ENCODE measurements at regions not wholly inside any gene's neighbourhood (a gene's known extent, or its start where the extent isn't known, plus 50 kb on each side); places are given as distances from the start of the nearest gene placed in this dataset.

GRCh38 chr4:179331362-179331761 lies 1889.1 kb upstream of the AGA start:
- no peaks in the 10 kb centered on the region for H3K79me2 ChIP-seq (ENCODE audit: insufficient read depth, low read length)
- no peaks in the 10 kb centered on the region for H3K36me3 ChIP-seq (ENCODE audit: control insufficient read depth in 1 of 2, insufficient read depth in 2 of 2, low read length in 2 of 2)
- no peaks in the 10 kb centered on the region for H4K20me1 ChIP-seq (ENCODE audit: insufficient read depth)
- H3K9me2 ChIP-seq (ENCODE audit: insufficient read depth) = no peaks in the 10 kb centered on the region
- intact Hi-C loops (cut with micrococcal nuclease) = no loop called here
- H3K27me3 ChIP-seq (ENCODE audit: insufficient read depth, low read length) = no peaks in the 10 kb centered on the region
- POLR2A ChIA-PET = no interaction called here
- no peak overlapping the region for H3K4me3 ChIP-seq (replicated peaks in 1 of 2; ENCODE audit: low read depth in 1 of 2, low read length in 2 of 2)
- no peak for TF ChIP-seq EZH2phosphoT487 (IDR thresholded peaks at IDR 0.05; ENCODE audit: borderline replicate concordance)
- DNase-seq (ENCODE audit: low read depth, low spot score) (no peak), ATAC-seq (no peak)
- CTCF ChIA-PET = interaction anchor here (1.2 kb wide), 1 partner anchor 24 kb away, joined by 3 read pairs; no protein-coding TSS in a partner anchor
- H3K9me3 ChIP-seq (ENCODE audit: control insufficient read depth in 1 of 2, insufficient read depth in 1 of 2, low read depth in 1 of 2, low read length in 2 of 2) = no peaks in the 10 kb centered on the region
- H2AFZ ChIP-seq (ENCODE audit: low read depth, low read length, poor library complexity, severe bottlenecking) = no peak overlapping the region
- no peak overlapping the region for H3K4me2 ChIP-seq (ENCODE audit: low read length)
- H3K4me1 ChIP-seq (ENCODE audit: control insufficient read depth in 1 of 2, insufficient read depth in 2 of 2, low read length in 2 of 2) = no peaks in the 10 kb centered on the region
- no peak overlapping the region for H3K9ac ChIP-seq (ENCODE audit: low read length)
- H3K27ac ChIP-seq (ENCODE audit: low read depth, low read length) = no peak overlapping the region
- no TSS peak for BruUV-seq (replicated peaks)
- RAD21 ChIA-PET (ENCODE audit: low non-redundant PET in 1 of 2, low total read pairs in 2 of 2, uncharacterized antibody in 2 of 2, unreplicated experiment in 2 of 2) = no interaction called here

DNA sequence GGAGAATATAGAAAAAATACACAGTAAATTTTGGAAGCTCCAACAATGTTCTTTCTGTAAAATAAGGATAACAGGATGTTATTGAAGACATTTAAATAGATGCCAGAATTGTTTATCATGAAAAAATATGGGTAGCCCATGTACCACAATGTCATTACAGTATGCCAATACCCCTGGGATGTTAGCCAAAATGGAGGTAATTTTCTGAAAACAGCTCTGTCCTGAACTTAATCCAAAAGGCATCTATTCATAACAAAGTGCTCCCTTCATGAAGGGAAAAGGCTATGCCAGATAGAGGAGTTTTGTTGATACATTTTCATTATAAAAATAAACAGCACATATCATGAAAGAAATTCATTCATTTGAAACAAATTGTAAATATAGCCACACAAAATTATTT lies 1902.6 kb upstream of the AGA start:
- Histone ChIP-seq H3K4me1 (ENCODE audit: control insufficient read depth in 1 of 2, insufficient read depth in 2 of 2, low read length in 2 of 2) (no peaks in the 10 kb centered on the region), H3K4me3 (replicated peaks in 1 of 2; ENCODE audit: low read depth in 1 of 2, low read length in 2 of 2) (no peak overlapping the region), H3K9ac (ENCODE audit: low read length) (no peak overlapping the region), H4K20me1 (ENCODE audit: insufficient read depth) (no peaks in the 10 kb centered on the region), H3K9me2 (ENCODE audit: insufficient read depth) (no peaks in the 10 kb centered on the region; the same call in 1 of the 2 replicates), H3K9me3 (ENCODE audit: control insufficient read depth in 1 of 2, insufficient read depth in 1 of 2, low read depth in 1 of 2, low read length in 2 of 2) (no peaks in the 10 kb centered on the region), H2AFZ (ENCODE audit: low read depth, low read length, poor library complexity, severe bottlenecking) (no peak overlapping the region), H3K36me3 (ENCODE audit: control insufficient read depth in 1 of 2, insufficient read depth in 2 of 2, low read length in 2 of 2) (no peaks in the 10 kb centered on the region), H3K27ac (ENCODE audit: low read depth, low read length) (no peak overlapping the region), H3K27me3 (ENCODE audit: insufficient read depth, low read length) (no peaks in the 10 kb centered on the region), H3K79me2 (ENCODE audit: insufficient read depth, low read length) (no peaks in the 10 kb centered on the region), H3K4me2 (ENCODE audit: low read length) (no peak overlapping the region)
- ChIA-PET RAD21 (ENCODE audit: low non-redundant PET in 1 of 2, low total read pairs in 2 of 2, uncharacterized antibody in 2 of 2, unreplicated experiment in 2 of 2) (no interaction called here), POLR2A (no interaction called here), CTCF (no interaction called here)
- intact Hi-C loops (cut with micrococcal nuclease) = no loop called here
- BruUV-seq (replicated peaks) = no TSS peak
- DNase-seq (ENCODE audit: low read depth, low spot score) = no peak
- TF ChIP-seq EZH2phosphoT487 (IDR thresholded peaks at IDR 0.05; ENCODE audit: borderline replicate concordance) = no peak
- no peak for TF ChIP-seq CBX3 (IDR thresholded peaks at IDR 0.05; ENCODE audit: low read depth)
- no peak for TF ChIP-seq MAX (IDR thresholded peaks at IDR 0.05)
- no peak for TF ChIP-seq EZH2 (IDR thresholded peaks at IDR 0.05)
- no peak for TF ChIP-seq POLR2A (IDR thresholded peaks at IDR 0.05; ENCODE audit: borderline replicate concordance, extremely low read depth, insufficient read depth, insufficient read length)
- no peak for TF ChIP-seq SP1 (IDR thresholded peaks at IDR 0.05; ENCODE audit: low read depth)
- no peak for TF ChIP-seq JUND (IDR thresholded peaks at IDR 0.05)
- TF ChIP-seq CEBPB (IDR thresholded peaks at IDR 0.05; ENCODE audit: low read depth) = no peak
- no peak for TF ChIP-seq ZNF274 (IDR thresholded peaks at IDR 0.05; ENCODE audit: low read depth, low read length)
- no peak for TF ChIP-seq FOSL1 (IDR thresholded peaks at IDR 0.05; ENCODE audit: low read depth)
- TF ChIP-seq YY1 (IDR thresholded peaks at IDR 0.05; ENCODE audit: extremely low read depth, insufficient replicate concordance, low read depth, low read length) = no peak
- no peak for TF ChIP-seq EGR1 (IDR thresholded peaks at IDR 0.05; ENCODE audit: low read depth)
- TF ChIP-seq, protein P1, sequence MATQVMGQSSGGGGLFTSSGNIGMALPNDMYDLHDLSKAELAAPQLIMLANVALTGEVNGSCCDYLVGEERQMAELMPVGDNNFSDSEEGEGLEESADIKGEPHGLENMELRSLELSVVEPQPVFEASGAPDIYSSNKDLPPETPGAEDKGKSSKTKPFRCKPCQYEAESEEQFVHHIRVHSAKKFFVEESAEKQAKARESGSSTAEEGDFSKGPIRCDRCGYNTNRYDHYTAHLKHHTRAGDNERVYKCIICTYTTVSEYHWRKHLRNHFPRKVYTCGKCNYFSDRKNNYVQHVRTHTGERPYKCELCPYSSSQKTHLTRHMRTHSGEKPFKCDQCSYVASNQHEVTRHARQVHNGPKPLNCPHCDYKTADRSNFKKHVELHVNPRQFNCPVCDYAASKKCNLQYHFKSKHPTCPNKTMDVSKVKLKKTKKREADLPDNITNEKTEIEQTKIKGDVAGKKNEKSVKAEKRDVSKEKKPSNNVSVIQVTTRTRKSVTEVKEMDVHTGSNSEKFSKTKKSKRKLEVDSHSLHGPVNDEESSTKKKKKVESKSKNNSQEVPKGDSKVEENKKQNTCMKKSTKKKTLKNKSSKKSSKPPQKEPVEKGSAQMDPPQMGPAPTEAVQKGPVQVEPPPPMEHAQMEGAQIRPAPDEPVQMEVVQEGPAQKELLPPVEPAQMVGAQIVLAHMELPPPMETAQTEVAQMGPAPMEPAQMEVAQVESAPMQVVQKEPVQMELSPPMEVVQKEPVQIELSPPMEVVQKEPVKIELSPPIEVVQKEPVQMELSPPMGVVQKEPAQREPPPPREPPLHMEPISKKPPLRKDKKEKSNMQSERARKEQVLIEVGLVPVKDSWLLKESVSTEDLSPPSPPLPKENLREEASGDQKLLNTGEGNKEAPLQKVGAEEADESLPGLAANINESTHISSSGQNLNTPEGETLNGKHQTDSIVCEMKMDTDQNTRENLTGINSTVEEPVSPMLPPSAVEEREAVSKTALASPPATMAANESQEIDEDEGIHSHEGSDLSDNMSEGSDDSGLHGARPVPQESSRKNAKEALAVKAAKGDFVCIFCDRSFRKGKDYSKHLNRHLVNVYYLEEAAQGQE (IDR thresholded peaks at IDR 0.05; ENCODE audit: low read depth) = no peak
- TF ChIP-seq SIN3A (IDR thresholded peaks at IDR 0.05; ENCODE audit: low read depth) = no peak
- TF ChIP-seq TCF7L2 (IDR thresholded peaks at IDR 0.05; ENCODE audit: borderline replicate concordance, extremely low read depth, insufficient read depth, insufficient read length) = no peak
- TF ChIP-seq POLR2AphosphoS5 (IDR thresholded peaks at IDR 0.05; ENCODE audit: low read depth, low read length) = no peak
- no peak for TF ChIP-seq ELF1 (IDR thresholded peaks at IDR 0.05; ENCODE audit: borderline replicate concordance, low read depth)
- no peak for TF ChIP-seq ATF3 (IDR thresholded peaks at IDR 0.05)
- no peak for TF ChIP-seq SRF (IDR thresholded peaks at IDR 0.05; ENCODE audit: low read depth)
- no peak for TF ChIP-seq RAD21 (IDR thresholded peaks at IDR 0.05; ENCODE audit: low read depth)
- no peak for ATAC-seq

Data from HCT116 (cell line).